DMS114 treated with DMSO at 0.1 percent for 48 hours (cell line): ENCODE measurements at regions not wholly inside any gene's neighbourhood (a gene's known extent, or its start where the extent isn't known, plus 50 kb on each side); places are given as distances from the start of the nearest gene placed in this dataset.

Experiments
- DNase-seq: peaks from one replicate; lab custom pipeline; 2025; ENCODE audit not compliant: unreplicated experiment; lab: John Stamatoyannopoulos, UW

GRCh38 chr7:54810401-54810800 lies 51.4 kb upstream of the SEC61G start:
- DNase-seq = no peak

- no peak for DNase-seq
These were observed 52.2 kb upstream of the SEC61G start for GRCh38 chr7:54811041-54811845.

- DNase-seq = no peak
These were observed 52.8 kb upstream of the SEC61G start for GRCh38 chr7:54811846-54812254.

GRCh38 chr7:54812756-54813322 lies 53.8 kb upstream of the SEC61G start:
- DNase-seq = no peak

- no peak for DNase-seq
These were observed 54.4 kb upstream of the SEC61G start for GRCh38 chr7:54813398-54813797.

GRCh38 chr7:54814401-54814800 lies 55.4 kb upstream of the SEC61G start:
- DNase-seq = no peak

- no peak for DNase-seq
These were observed 58.1 kb upstream of the SEC61G start for GRCh38 chr7:54817152-54817551.

- DNase-seq = no peak
These were observed 64.8 kb upstream of the SEC61G start for GRCh38 chr7:54823776-54824175.

GRCh38 chr7:54824655-54825054 lies 65.6 kb upstream of the SEC61G start:
- no peak for DNase-seq

GRCh38 chr7:54825368-54825767 lies 66.4 kb upstream of the SEC61G start:
- DNase-seq = no peak

- DNase-seq = no peak
These were observed 68.7 kb upstream of the SEC61G start for GRCh38 chr7:54827734-54828133.

- DNase-seq = no peak
These were observed 72.1 kb upstream of the SEC61G start for GRCh38 chr7:54831046-54831643.

- no peak for DNase-seq
These were observed 72.7 kb upstream of the SEC61G start for GRCh38 chr7:54831644-54832095.

GRCh38 chr7:54833001-54833467 lies 74.0 kb upstream of the SEC61G start:
- DNase-seq = no peak

GRCh38 chr7:54837168-54837567 lies 78.2 kb upstream of the SEC61G start:
- no peak for DNase-seq

GRCh38 chr7:54837761-54838160 lies 78.8 kb upstream of the SEC61G start:
- no peak for DNase-seq

- DNase-seq = no peak
These were observed 79.3 kb upstream of the SEC61G start for GRCh38 chr7:54838175-54838910.

- DNase-seq = no peak
These were observed 80.7 kb upstream of the SEC61G start for GRCh38 chr7:54839575-54840213.

- DNase-seq = no peak
These were observed 83.0 kb upstream of the SEC61G start for GRCh38 chr7:54841772-54842697.

GRCh38 chr7:54843841-54844355 lies 84.9 kb upstream of the SEC61G start:
- DNase-seq = no peak
